ENCODE measurements at regions not wholly inside any gene's neighbourhood (a gene's known extent, or its start where the extent isn't known, plus 50 kb on each side); places are given as distances from the start of the nearest gene placed in this dataset.

DNA sequence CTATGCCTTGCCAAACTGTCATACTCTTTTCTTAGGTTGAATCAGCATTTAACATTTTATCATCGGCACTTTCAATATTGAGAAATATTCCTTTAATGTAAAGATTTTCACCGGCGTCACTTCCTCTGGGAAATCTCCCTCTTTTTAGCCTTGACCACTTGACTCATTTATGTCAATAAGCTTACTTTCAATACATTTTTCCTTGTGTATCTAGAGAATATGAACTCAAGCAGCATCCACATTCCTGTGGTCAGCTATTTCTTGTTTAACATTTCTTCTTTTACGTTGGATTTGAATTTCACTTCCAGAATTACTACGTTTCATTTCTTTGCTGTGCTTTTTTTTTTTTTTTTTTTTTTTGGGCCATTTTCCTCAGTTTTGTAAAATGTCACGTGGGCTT is 271.2 kb upstream of the HTR2A start:
- Histone ChIP-seq H3K4me3 (ENCODE audit: low read length) (no peak overlapping the region), H3F3A (ENCODE audit: insufficient read depth, low read length, poor library complexity, severe bottlenecking) (no peaks in the 10 kb centered on the region), H3K36me3 (ENCODE audit: insufficient read depth, low read length) (no peaks in the 10 kb centered on the region), H3K27me3 (ENCODE audit: insufficient read depth, low read depth, low read length) (no peaks in the 10 kb centered on the region), H3K9me3 (ENCODE audit: low read length) (no peaks in the 10 kb centered on the region), H3K79me2 (replicated peaks; ENCODE audit: insufficient read depth, low read length) (no peaks in the 10 kb centered on the region), H4K20me1 (ENCODE audit: insufficient read depth) (no peaks in the 10 kb centered on the region), H3K27ac (ENCODE audit: low read length) (no peak overlapping the region), H3K9me2 (ENCODE audit: insufficient read depth, low read length) (no peaks in the 10 kb centered on the region), H3K4me2 (ENCODE audit: low read length) (no peak overlapping the region), H2AFZ (ENCODE audit: low read depth, low read length) (no peak overlapping the region), H3K9ac (ENCODE audit: low read length) (no peak overlapping the region)
- TF ChIP-seq, protein P1, sequence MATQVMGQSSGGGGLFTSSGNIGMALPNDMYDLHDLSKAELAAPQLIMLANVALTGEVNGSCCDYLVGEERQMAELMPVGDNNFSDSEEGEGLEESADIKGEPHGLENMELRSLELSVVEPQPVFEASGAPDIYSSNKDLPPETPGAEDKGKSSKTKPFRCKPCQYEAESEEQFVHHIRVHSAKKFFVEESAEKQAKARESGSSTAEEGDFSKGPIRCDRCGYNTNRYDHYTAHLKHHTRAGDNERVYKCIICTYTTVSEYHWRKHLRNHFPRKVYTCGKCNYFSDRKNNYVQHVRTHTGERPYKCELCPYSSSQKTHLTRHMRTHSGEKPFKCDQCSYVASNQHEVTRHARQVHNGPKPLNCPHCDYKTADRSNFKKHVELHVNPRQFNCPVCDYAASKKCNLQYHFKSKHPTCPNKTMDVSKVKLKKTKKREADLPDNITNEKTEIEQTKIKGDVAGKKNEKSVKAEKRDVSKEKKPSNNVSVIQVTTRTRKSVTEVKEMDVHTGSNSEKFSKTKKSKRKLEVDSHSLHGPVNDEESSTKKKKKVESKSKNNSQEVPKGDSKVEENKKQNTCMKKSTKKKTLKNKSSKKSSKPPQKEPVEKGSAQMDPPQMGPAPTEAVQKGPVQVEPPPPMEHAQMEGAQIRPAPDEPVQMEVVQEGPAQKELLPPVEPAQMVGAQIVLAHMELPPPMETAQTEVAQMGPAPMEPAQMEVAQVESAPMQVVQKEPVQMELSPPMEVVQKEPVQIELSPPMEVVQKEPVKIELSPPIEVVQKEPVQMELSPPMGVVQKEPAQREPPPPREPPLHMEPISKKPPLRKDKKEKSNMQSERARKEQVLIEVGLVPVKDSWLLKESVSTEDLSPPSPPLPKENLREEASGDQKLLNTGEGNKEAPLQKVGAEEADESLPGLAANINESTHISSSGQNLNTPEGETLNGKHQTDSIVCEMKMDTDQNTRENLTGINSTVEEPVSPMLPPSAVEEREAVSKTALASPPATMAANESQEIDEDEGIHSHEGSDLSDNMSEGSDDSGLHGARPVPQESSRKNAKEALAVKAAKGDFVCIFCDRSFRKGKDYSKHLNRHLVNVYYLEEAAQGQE (IDR thresholded peaks at IDR 0.05; ENCODE audit: borderline replicate concordance) = no peak
- no peak for TF ChIP-seq RAD21 (conservative IDR thresholded peaks at IDR 0.05)
- no peak for TF ChIP-seq MXI1 (conservative IDR thresholded peaks at IDR 0.05; ENCODE audit: poor library complexity, severe bottlenecking)
- no peak for TF ChIP-seq EZH2 (IDR thresholded peaks at IDR 0.05; ENCODE audit: borderline replicate concordance, insufficient read depth, low read length, poor library complexity, severe bottlenecking)
- no peak for TF ChIP-seq TAF1 (IDR thresholded peaks at IDR 0.05; ENCODE audit: low read depth)
- no peak for TF ChIP-seq SMC3 (conservative IDR thresholded peaks at IDR 0.05; ENCODE audit: poor library complexity)
- TF ChIP-seq EP300 (conservative IDR thresholded peaks at IDR 0.05; ENCODE audit: poor library complexity, severe bottlenecking) = no peak
- TF ChIP-seq, protein P2, sequence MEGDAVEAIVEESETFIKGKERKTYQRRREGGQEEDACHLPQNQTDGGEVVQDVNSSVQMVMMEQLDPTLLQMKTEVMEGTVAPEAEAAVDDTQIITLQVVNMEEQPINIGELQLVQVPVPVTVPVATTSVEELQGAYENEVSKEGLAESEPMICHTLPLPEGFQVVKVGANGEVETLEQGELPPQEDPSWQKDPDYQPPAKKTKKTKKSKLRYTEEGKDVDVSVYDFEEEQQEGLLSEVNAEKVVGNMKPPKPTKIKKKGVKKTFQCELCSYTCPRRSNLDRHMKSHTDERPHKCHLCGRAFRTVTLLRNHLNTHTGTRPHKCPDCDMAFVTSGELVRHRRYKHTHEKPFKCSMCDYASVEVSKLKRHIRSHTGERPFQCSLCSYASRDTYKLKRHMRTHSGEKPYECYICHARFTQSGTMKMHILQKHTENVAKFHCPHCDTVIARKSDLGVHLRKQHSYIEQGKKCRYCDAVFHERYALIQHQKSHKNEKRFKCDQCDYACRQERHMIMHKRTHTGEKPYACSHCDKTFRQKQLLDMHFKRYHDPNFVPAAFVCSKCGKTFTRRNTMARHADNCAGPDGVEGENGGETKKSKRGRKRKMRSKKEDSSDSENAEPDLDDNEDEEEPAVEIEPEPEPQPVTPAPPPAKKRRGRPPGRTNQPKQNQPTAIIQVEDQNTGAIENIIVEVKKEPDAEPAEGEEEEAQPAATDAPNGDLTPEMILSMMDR (IDR thresholded peaks at IDR 0.05; ENCODE audit: poor library complexity, severe bottlenecking) = no peak
- no peak for TF ChIP-seq POLR2AphosphoS5 (IDR thresholded peaks at IDR 0.05)

DNA sequence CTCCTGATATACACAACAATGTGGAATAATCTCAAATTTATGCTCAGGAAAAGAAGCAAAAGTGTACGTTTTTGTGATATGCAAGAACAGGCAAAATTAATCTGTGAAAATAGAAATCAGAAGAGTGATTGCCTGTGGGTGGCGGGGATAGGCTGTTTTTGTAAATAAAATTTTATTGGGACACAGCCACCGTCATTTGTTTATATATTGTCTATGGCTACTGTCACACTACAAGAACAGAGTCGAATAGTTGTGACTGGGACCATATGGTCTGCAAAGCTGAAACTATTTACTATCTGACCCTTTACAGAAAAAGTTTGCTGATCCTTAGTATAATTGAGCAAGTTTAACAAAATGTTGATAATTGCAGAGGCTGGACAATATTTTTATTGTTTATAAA is 269.5 kb upstream of the HTR2A start:
- Histone ChIP-seq H3K27me3 (ENCODE audit: insufficient read depth, low read depth, low read length) (no peaks in the 10 kb centered on the region), H4K20me1 (ENCODE audit: insufficient read depth) (no peaks in the 10 kb centered on the region), H3K79me2 (replicated peaks; ENCODE audit: insufficient read depth, low read length) (no peaks in the 10 kb centered on the region), H3K36me3 (ENCODE audit: insufficient read depth, low read length) (no peaks in the 10 kb centered on the region), H2AFZ (ENCODE audit: low read depth, low read length) (no peak overlapping the region), H3K9ac (ENCODE audit: low read length) (no peak overlapping the region), H3K4me3 (ENCODE audit: low read length) (no peak overlapping the region), H3K9me3 (ENCODE audit: low read length) (no peaks in the 10 kb centered on the region), H3K27ac (ENCODE audit: low read length) (no peak overlapping the region), H3K4me2 (ENCODE audit: low read length) (no peak overlapping the region), H3K9me2 (ENCODE audit: insufficient read depth, low read length) (no peaks in the 10 kb centered on the region), H3F3A (ENCODE audit: insufficient read depth, low read length, poor library complexity, severe bottlenecking) (no peaks in the 10 kb centered on the region)
- TF ChIP-seq, protein P2 (IDR thresholded peaks at IDR 0.05; ENCODE audit: poor library complexity, severe bottlenecking) = no peak
- no peak for TF ChIP-seq POLR2AphosphoS5 (IDR thresholded peaks at IDR 0.05)
- no peak for TF ChIP-seq RAD21 (conservative IDR thresholded peaks at IDR 0.05)
- TF ChIP-seq TAF1 (IDR thresholded peaks at IDR 0.05; ENCODE audit: low read depth) = no peak

All from neural cell (in vitro differentiated cells).